ENCODE measurements at regions not wholly inside any gene's neighbourhood (a gene's known extent, or its start where the extent isn't known, plus 50 kb on each side); places are given as distances from the start of the nearest gene placed in this dataset.

GRCh38 chrX:10090319-10090718 lies 66.5 kb upstream of the CLCN4 start:
- H3K36me3 Mint-ChIP-seq = peaks cover 19% of the 10 kb centered on the region
- Histone ChIP-seq H3K4me3 (no peak overlapping the region), H3K36me3 (no peaks in the 10 kb centered on the region), H3K27me3 (no peaks in the 10 kb centered on the region), H3K9ac (no peak overlapping the region), H3K9me3 (ENCODE audit: low read depth) (no peaks in the 10 kb centered on the region), H3F3A (ENCODE audit: low read depth) (no peaks in the 10 kb centered on the region), H3K4me2 (no peak overlapping the region), H3K79me2 (ENCODE audit: low read depth) (no peaks in the 10 kb centered on the region), H2AFZ (replicated peaks) (no peak overlapping the region), H3K27ac (no peak overlapping the region), H4K20me1 (ENCODE audit: low read depth) (no peaks in the 10 kb centered on the region), H3K4me1 (no peaks in the 10 kb centered on the region)
- H3K9me3 Mint-ChIP-seq = peaks cover 3% of the 10 kb centered on the region
- no peak overlapping the region for H3K4me3 Mint-ChIP-seq
- TF ChIP-seq CTCF (IDR thresholded peaks at IDR 0.05) (no peak), EZH2phosphoT487 (IDR thresholded peaks at IDR 0.05) (no peak), EZH2 (IDR thresholded peaks at IDR 0.05) (no peak)
- DNase-seq (ENCODE audit: low spot score) = no peak
- no peak overlapping the region for H3K27ac Mint-ChIP-seq
- no peaks in the 10 kb centered on the region for H3K4me1 Mint-ChIP-seq
- H3K27me3 Mint-ChIP-seq (ENCODE audit: insufficient read depth, low read depth) = no peaks in the 10 kb centered on the region

GRCh38 chrX:10095246-10095645 lies 61.5 kb upstream of the CLCN4 start:
- H3K27ac Mint-ChIP-seq = no peak overlapping the region
- Histone ChIP-seq H3K9ac (no peak overlapping the region), H3K9me3 (ENCODE audit: low read depth) (no peaks in the 10 kb centered on the region), H3K4me1 (no peaks in the 10 kb centered on the region), H2AFZ (replicated peaks) (no peak overlapping the region), H3K27ac (no peak overlapping the region), H3K36me3 (no peaks in the 10 kb centered on the region), H3K4me2 (no peak overlapping the region), H3K27me3 (no peaks in the 10 kb centered on the region), H3K79me2 (ENCODE audit: low read depth) (no peaks in the 10 kb centered on the region), H3K4me3 (no peak overlapping the region), H3F3A (ENCODE audit: low read depth) (no peaks in the 10 kb centered on the region), H4K20me1 (ENCODE audit: low read depth) (no peaks in the 10 kb centered on the region)
- H3K36me3 Mint-ChIP-seq = peaks cover 36% of the 10 kb centered on the region
- H3K4me3 Mint-ChIP-seq = no peak overlapping the region
- no peak for DNase-seq (ENCODE audit: low spot score)
- no peak for TF ChIP-seq EZH2 (IDR thresholded peaks at IDR 0.05)
- no peak for TF ChIP-seq CTCF (IDR thresholded peaks at IDR 0.05)
- TF ChIP-seq EZH2phosphoT487 (IDR thresholded peaks at IDR 0.05) = no peak
- peaks cover 7% of the 10 kb centered on the region for H3K9me3 Mint-ChIP-seq
- H3K4me1 Mint-ChIP-seq = no peaks in the 10 kb centered on the region
- H3K27me3 Mint-ChIP-seq (ENCODE audit: insufficient read depth, low read depth) = no peaks in the 10 kb centered on the region

- no peaks in the 10 kb centered on the region for H3K9me3 ChIP-seq (ENCODE audit: low read depth)
- Mint-ChIP-seq H3K27me3 (ENCODE audit: insufficient read depth, low read depth) (no peaks in the 10 kb centered on the region), H3K9me3 (peaks cover 9% of the 10 kb centered on the region), H3K4me1 (no peaks in the 10 kb centered on the region), H3K36me3 (peaks cover 37% of the 10 kb centered on the region), H3K27ac (no peak overlapping the region), H3K4me3 (no peak overlapping the region)
- no peak overlapping the region for H3K4me3 ChIP-seq
- no peaks in the 10 kb centered on the region for H4K20me1 ChIP-seq (ENCODE audit: low read depth)
- DNase-seq (ENCODE audit: low spot score) = no peak
- H3K79me2 ChIP-seq (ENCODE audit: low read depth) = no peaks in the 10 kb centered on the region
- H2AFZ ChIP-seq (replicated peaks) = no peak overlapping the region
- no peak overlapping the region for H3K27ac ChIP-seq
- no peaks in the 10 kb centered on the region for H3F3A ChIP-seq (ENCODE audit: low read depth)
- no peak for TF ChIP-seq EZH2 (IDR thresholded peaks at IDR 0.05)
- TF ChIP-seq EZH2phosphoT487 (IDR thresholded peaks at IDR 0.05) = no peak
- TF ChIP-seq CTCF (IDR thresholded peaks at IDR 0.05) = no peak
- H3K27me3 ChIP-seq = no peaks in the 10 kb centered on the region
- no peaks in the 10 kb centered on the region for H3K36me3 ChIP-seq
- no peak overlapping the region for H3K4me2 ChIP-seq
- no peak overlapping the region for H3K9ac ChIP-seq
- no peaks in the 10 kb centered on the region for H3K4me1 ChIP-seq
Measured at GRCh38 chrX:10095698-10096432, 60.9 kb upstream of the CLCN4 start.
